Karpas-422 (cell line): ENCODE measurements at regions not wholly inside any gene's neighbourhood (a gene's known extent, or its start where the extent isn't known, plus 50 kb on each side); places are given as distances from the start of the nearest gene placed in this dataset.

ENCODE experiments used
- DNase-seq: peaks from one replicate; pipeline ENCODE4 v3.0.0-alpha.2; 2015
- H2AFZ ChIP-seq: fragments of 200-600 bp; sonication (generic); 2 replicates; pipeline ENCODE4 v1.6.1; 2014; ENCODE audit warnings: antibody characterized with exemption, low read length, mixed read lengths
- H3K27ac ChIP-seq: fragments of 200-600 bp; sonication (generic); 2 replicates; pipeline ENCODE4 v1.5.1; 2014; ENCODE audit warnings: mild to moderate bottlenecking, low read length, moderate library complexity
- H3K27me3 ChIP-seq: fragments of 200-600 bp; sonication (generic); 2 replicates; pipeline ENCODE4 v1.6.1; 2014; ENCODE audit warnings: low read length, mixed read lengths
- H3K36me3 ChIP-seq: fragments of 200-600 bp; sonication (generic); 2 replicates; pipeline ENCODE4 v1.6.1; 2014; ENCODE audit warnings: low read length, mixed read lengths; ENCODE audit not compliant: insufficient read depth
- H3K4me1 ChIP-seq: fragments of 200-600 bp; sonication (generic); 2 replicates; pipeline ENCODE4 v1.6.1; 2014; ENCODE audit warnings: mild to moderate bottlenecking, low read length, mixed read lengths
- H3K4me2 ChIP-seq: fragments of 200-600 bp; sonication (generic); 2 replicates; pipeline ENCODE4 v1.6.1; 2014; ENCODE audit warnings: low read length, low read depth, mild to moderate bottlenecking; ENCODE audit not compliant: poor library complexity, severe bottlenecking
- H3K4me3 ChIP-seq: fragments of 200-600 bp; sonication (generic); 2 replicates; pipeline ENCODE4 v1.5.1; 2014; ENCODE audit warnings: mild to moderate bottlenecking, antibody characterized with exemption, low read length, mixed read lengths
- H3K79me2 ChIP-seq: fragments of 200-600 bp; sonication (generic); 2 replicates; pipeline ENCODE4 v1.6.1; 2014; ENCODE audit warnings: mild to moderate bottlenecking, low read length, mixed read lengths
- H3K9ac ChIP-seq: fragments of 200-600 bp; sonication (generic); 2 replicates; pipeline ENCODE4 v1.6.0; 2014; ENCODE audit warnings: low read length
- H3K9me2 ChIP-seq: fragments of 200-600 bp; sonication (generic), shearing (Covaris generic); replicated peaks from 2 replicates; pipeline ENCODE4 v1.6.0; 2014; ENCODE audit warnings: mild to moderate bottlenecking, low read length, moderate library complexity; ENCODE audit not compliant: insufficient read depth
- H3K9me3 ChIP-seq: fragments of 300-700, 200-600 bp; sonication (generic); 2 replicates; pipeline ENCODE4 v1.6.1; 2014; ENCODE audit warnings: low read length, mixed read lengths
- H4K20me1 ChIP-seq: fragments of 200-600 bp; sonication (generic); 2 replicates; pipeline ENCODE4 v1.6.1; 2014; ENCODE audit warnings: mild to moderate bottlenecking, antibody characterized with exemption, low read length, low read depth; ENCODE audit not compliant: insufficient read depth

DNA sequence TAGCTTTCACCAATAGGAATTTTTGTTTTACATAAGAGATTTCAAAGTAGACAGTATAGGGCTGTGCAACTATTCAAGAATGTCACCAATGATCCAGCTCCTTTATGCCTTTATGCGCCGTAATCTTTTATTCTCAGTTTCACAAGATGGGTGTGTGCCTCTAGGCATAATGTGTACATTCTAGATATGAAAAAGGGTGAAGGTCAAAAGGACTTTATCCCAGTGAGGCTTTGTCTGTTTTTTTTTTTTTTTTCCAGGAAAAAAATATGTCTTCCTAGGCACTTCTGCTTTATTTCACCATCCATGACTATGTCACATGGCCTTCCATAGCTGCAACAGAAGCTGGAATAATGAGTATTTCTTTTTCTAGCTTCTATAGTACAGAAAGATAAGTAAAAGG is 142.3 kb upstream of the IGF1 start:
- peaks cover 4% of the 10 kb centered on the region; the same call in 1 of the 2 replicates for H3K9me3 ChIP-seq
- H3K9ac ChIP-seq: no peak overlapping the region
- H3K79me2 ChIP-seq: no peaks in the 10 kb centered on the region
- no peaks in the 10 kb centered on the region for H3K9me2 ChIP-seq
- no peaks in the 10 kb centered on the region for H3K36me3 ChIP-seq
- no peak overlapping the region for H2AFZ ChIP-seq
- H3K27ac ChIP-seq: no peak overlapping the region
- no peaks in the 10 kb centered on the region for H3K4me1 ChIP-seq
- H3K4me2 ChIP-seq: no peak overlapping the region
- no peak for DNase-seq
- no peak overlapping the region for H3K4me3 ChIP-seq
- H3K27me3 ChIP-seq: no peaks in the 10 kb centered on the region
- H4K20me1 ChIP-seq: no peaks in the 10 kb centered on the region

- H3K27ac ChIP-seq: no peak overlapping the region
- H3K9ac ChIP-seq: no peak overlapping the region
- H3K4me2 ChIP-seq: no peak overlapping the region
- H2AFZ ChIP-seq: no peak overlapping the region
- no peaks in the 10 kb centered on the region for H3K79me2 ChIP-seq
- H4K20me1 ChIP-seq: no peaks in the 10 kb centered on the region
- no peak for DNase-seq
- no peaks in the 10 kb centered on the region for H3K4me1 ChIP-seq
- no peak overlapping the region for H3K4me3 ChIP-seq
- H3K9me3 ChIP-seq: no peaks in the 10 kb centered on the region
- H3K9me2 ChIP-seq: no peaks in the 10 kb centered on the region
- no peaks in the 10 kb centered on the region for H3K36me3 ChIP-seq
- H3K27me3 ChIP-seq: no peaks in the 10 kb centered on the region
These were observed 138.0 kb upstream of the IGF1 start for GRCh38 chr12:102618197-102618877.

- DNase-seq: no peak
- Histone ChIP-seq H3K27ac (no peak overlapping the region), H2AFZ (no peak overlapping the region), H3K27me3 (no peaks in the 10 kb centered on the region), H3K4me1 (no peaks in the 10 kb centered on the region), H3K9ac (no peak overlapping the region), H3K4me3 (no peak overlapping the region), H3K79me2 (no peaks in the 10 kb centered on the region), H3K9me3 (no peaks in the 10 kb centered on the region), H3K9me2 (no peaks in the 10 kb centered on the region), H3K36me3 (no peaks in the 10 kb centered on the region), H4K20me1 (no peaks in the 10 kb centered on the region), H3K4me2 (no peak overlapping the region)
These were observed 136.3 kb upstream of the IGF1 start for GRCh38 chr12:102616692-102617091.

- H3K9ac ChIP-seq: no peak overlapping the region
- DNase-seq: no peak
- no peaks in the 10 kb centered on the region for H3K36me3 ChIP-seq
- no peak overlapping the region for H3K27ac ChIP-seq
- no peak overlapping the region for H3K4me3 ChIP-seq
- H3K79me2 ChIP-seq: no peaks in the 10 kb centered on the region
- no peaks in the 10 kb centered on the region for H3K9me3 ChIP-seq
- H3K27me3 ChIP-seq: no peaks in the 10 kb centered on the region
- no peaks in the 10 kb centered on the region for H3K4me1 ChIP-seq
- no peak overlapping the region for H2AFZ ChIP-seq
- no peaks in the 10 kb centered on the region for H3K9me2 ChIP-seq
- no peaks in the 10 kb centered on the region for H4K20me1 ChIP-seq
- no peak overlapping the region for H3K4me2 ChIP-seq
These were observed 131.6 kb upstream of the IGF1 start for GRCh38 chr12:102611995-102612394.

GRCh38 chr12:102609996-102610395 is 129.6 kb upstream of the IGF1 start:
- DNase-seq: no peak
- no peak overlapping the region for H3K4me3 ChIP-seq
- no peaks in the 10 kb centered on the region for H3K27me3 ChIP-seq
- H2AFZ ChIP-seq: no peak overlapping the region
- H3K9me3 ChIP-seq: no peaks in the 10 kb centered on the region
- H3K9me2 ChIP-seq: no peaks in the 10 kb centered on the region
- H3K4me1 ChIP-seq: no peaks in the 10 kb centered on the region
- no peak overlapping the region for H3K9ac ChIP-seq
- no peaks in the 10 kb centered on the region for H4K20me1 ChIP-seq
- H3K79me2 ChIP-seq: no peaks in the 10 kb centered on the region
- no peak overlapping the region for H3K27ac ChIP-seq
- H3K36me3 ChIP-seq: no peaks in the 10 kb centered on the region
- H3K4me2 ChIP-seq: no peak overlapping the region

DNA sequence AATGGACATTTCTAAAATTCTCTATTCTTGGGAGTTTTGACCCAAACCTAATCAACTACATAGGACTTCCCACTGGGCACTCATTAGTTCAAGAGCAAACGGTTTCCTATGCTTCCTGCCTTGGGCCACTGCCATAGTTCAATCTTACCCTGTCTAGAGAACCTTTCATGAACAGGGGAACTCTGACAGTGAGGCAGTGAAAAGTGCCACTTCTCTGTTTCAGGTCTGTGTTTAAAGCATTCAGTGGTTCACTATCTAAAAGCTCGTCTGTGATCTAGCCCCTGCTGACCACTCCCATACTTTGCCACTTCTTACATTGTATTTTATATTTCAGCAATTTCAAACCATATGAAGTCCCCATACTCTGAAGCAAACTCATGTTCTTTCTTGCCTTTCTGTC is 122.7 kb upstream of the IGF1 start:
- Histone ChIP-seq H3K27ac (no peak overlapping the region), H3K4me3 (no peak overlapping the region), H3K79me2 (no peaks in the 10 kb centered on the region), H3K9me2 (no peaks in the 10 kb centered on the region), H2AFZ (no peak overlapping the region), H3K4me2 (no peak overlapping the region), H3K4me1 (no peaks in the 10 kb centered on the region), H4K20me1 (no peaks in the 10 kb centered on the region), H3K27me3 (no peaks in the 10 kb centered on the region), H3K36me3 (no peaks in the 10 kb centered on the region), H3K9ac (no peak overlapping the region), H3K9me3 (no peaks in the 10 kb centered on the region)
- DNase-seq: no peak

- Histone ChIP-seq H4K20me1 (no peaks in the 10 kb centered on the region), H3K9ac (no peak overlapping the region), H3K36me3 (no peaks in the 10 kb centered on the region), H3K4me3 (no peak overlapping the region), H2AFZ (no peak overlapping the region), H3K4me2 (no peak overlapping the region), H3K27me3 (no peaks in the 10 kb centered on the region), H3K9me2 (no peaks in the 10 kb centered on the region), H3K9me3 (no peaks in the 10 kb centered on the region), H3K4me1 (no peaks in the 10 kb centered on the region), H3K79me2 (no peaks in the 10 kb centered on the region), H3K27ac (no peak overlapping the region)
- DNase-seq: no peak
These were observed 122.2 kb upstream of the IGF1 start for GRCh38 chr12:102602521-102602920.

DNA sequence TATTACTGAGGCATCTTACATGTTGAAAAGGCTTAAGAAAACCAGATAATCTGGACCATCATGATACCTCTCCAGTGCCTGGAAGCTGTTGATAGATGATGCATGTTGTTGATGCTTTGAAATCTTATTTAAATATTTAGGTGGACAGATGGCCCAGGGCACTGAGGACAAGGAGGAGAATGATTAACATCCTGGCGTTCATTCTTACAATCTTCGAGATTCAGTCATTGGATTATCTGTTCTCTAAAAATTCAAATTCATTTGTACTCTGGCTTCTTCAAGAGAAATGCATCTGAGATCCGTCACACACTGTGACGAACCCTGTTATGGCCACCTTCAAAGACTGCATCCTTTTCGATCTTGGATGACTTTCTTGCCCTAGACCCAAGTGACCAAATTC is 121.3 kb upstream of the IGF1 start:
- H2AFZ ChIP-seq: no peak overlapping the region
- H4K20me1 ChIP-seq: no peaks in the 10 kb centered on the region
- H3K4me1 ChIP-seq: no peaks in the 10 kb centered on the region
- DNase-seq: no peak
- no peaks in the 10 kb centered on the region for H3K36me3 ChIP-seq
- no peak overlapping the region for H3K27ac ChIP-seq
- no peaks in the 10 kb centered on the region for H3K9me2 ChIP-seq
- H3K9ac ChIP-seq: no peak overlapping the region
- H3K79me2 ChIP-seq: no peaks in the 10 kb centered on the region
- no peaks in the 10 kb centered on the region for H3K9me3 ChIP-seq
- no peak overlapping the region for H3K4me3 ChIP-seq
- H3K4me2 ChIP-seq: no peak overlapping the region
- no peaks in the 10 kb centered on the region for H3K27me3 ChIP-seq

DNA sequence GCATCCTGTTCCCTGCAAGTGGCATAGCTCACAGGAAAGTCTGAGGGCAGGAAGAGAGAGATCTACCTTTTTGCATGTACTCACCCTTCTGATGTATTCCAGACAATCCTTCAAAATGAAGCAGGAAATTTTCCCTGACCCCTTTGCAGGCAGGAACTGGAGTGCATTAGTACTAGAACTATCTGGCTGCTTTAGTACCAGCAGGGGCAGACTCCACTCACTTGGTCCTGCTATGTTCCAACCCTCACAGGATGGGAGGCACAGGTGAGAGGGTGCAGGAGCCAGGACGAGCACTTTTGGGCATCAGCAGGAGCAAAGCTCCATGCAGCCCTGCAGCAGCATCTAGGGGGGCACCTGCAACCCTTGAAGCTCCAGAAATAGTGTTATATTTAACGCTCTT is 116.3 kb upstream of the IGF1 start:
- Histone ChIP-seq H3K4me2 (no peak overlapping the region), H3K9me2 (no peaks in the 10 kb centered on the region), H2AFZ (no peak overlapping the region), H4K20me1 (no peaks in the 10 kb centered on the region), H3K4me1 (no peaks in the 10 kb centered on the region), H3K9me3 (no peaks in the 10 kb centered on the region), H3K36me3 (no peaks in the 10 kb centered on the region), H3K4me3 (no peak overlapping the region), H3K79me2 (no peaks in the 10 kb centered on the region), H3K9ac (no peak overlapping the region), H3K27ac (no peak overlapping the region), H3K27me3 (no peaks in the 10 kb centered on the region)
- DNase-seq: no peak
